OCI-LY1 (cell line): ENCODE measurements at regions not wholly inside any gene's neighbourhood (a gene's known extent, or its start where the extent isn't known, plus 50 kb on each side); places are given as distances from the start of the nearest gene placed in this dataset.

Source experiments
- EZH2 ChIP-seq: fragments of 200-600 bp; sonication (generic), shearing (Covaris generic); IDR thresholded peaks from 2 replicates; pipeline ENCODE4 v1.8.0; 2017; ENCODE audit warnings: borderline replicate concordance, mixed run types, mild to moderate bottlenecking, antibody characterized with exemption, low read length, moderate library complexity, mixed read lengths
- TF ChIP-seq, protein P1 (sequence below): fragments of 200-600 bp; sonication (generic), shearing (Covaris generic); IDR thresholded peaks from 2 replicates; pipeline ENCODE4 v1.5.1; 2017; ENCODE audit warnings: mild to moderate bottlenecking, antibody characterized with exemption, low read length, moderate library complexity, mixed read lengths

DNA sequence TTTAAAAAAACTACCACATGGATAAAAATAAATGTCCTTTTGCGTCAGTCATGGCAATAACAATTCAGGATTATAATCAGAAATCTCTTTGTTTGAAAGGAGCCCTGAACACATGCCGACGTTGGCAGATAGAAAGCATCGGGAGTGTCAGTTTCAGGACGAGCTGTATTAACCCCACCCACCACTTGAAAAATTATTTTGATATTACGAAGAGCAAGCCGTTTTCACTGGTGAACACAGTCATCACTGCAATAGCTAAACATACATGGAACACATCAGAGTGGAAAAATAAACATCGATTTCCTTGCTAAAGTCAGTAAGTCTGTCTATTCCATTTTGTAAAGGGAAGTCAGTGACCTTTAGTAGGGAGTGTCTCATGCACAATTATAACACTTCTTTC, 266.4 kb upstream of the FBXL7 start:
- TF ChIP-seq, protein P1, sequence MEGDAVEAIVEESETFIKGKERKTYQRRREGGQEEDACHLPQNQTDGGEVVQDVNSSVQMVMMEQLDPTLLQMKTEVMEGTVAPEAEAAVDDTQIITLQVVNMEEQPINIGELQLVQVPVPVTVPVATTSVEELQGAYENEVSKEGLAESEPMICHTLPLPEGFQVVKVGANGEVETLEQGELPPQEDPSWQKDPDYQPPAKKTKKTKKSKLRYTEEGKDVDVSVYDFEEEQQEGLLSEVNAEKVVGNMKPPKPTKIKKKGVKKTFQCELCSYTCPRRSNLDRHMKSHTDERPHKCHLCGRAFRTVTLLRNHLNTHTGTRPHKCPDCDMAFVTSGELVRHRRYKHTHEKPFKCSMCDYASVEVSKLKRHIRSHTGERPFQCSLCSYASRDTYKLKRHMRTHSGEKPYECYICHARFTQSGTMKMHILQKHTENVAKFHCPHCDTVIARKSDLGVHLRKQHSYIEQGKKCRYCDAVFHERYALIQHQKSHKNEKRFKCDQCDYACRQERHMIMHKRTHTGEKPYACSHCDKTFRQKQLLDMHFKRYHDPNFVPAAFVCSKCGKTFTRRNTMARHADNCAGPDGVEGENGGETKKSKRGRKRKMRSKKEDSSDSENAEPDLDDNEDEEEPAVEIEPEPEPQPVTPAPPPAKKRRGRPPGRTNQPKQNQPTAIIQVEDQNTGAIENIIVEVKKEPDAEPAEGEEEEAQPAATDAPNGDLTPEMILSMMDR, result no peak
- no peak for TF ChIP-seq EZH2
